SK-N-SH (cell line): ENCODE measurements at regions not wholly inside any gene's neighbourhood (a gene's known extent, or its start where the extent isn't known, plus 50 kb on each side); places are given as distances from the start of the nearest gene placed in this dataset.

Source experiments
- EP300 ChIP-seq, 2 experiments: IDR thresholded peaks; 2 replicates each; pipeline versions ENCODE4 v1.4.0 to v1.6.1; 2012; ENCODE audit warnings: borderline replicate concordance in 1 of 2, low read depth in 1 of 2, low read length in 1 of 2
- EZH2phosphoT487 ChIP-seq: fragments of 200-600 bp; sonication (generic); IDR thresholded peaks from 2 replicates; pipeline ENCODE4 v1.6.1; 2017; ENCODE audit warnings: low read depth, mixed run types, mild to moderate bottlenecking, antibody characterized with exemption, moderate library complexity, borderline replicate concordance
- RAD21 ChIP-seq: IDR thresholded peaks from 2 replicates; pipeline ENCODE4 v1.6.1; 2012; ENCODE audit warnings: mild to moderate bottlenecking, low read length
- TF ChIP-seq, protein P1 (sequence below): fragments of 200-600 bp; sonication (generic); IDR thresholded peaks from 2 replicates; pipeline ENCODE4 v1.6.1; 2017; ENCODE audit warnings: antibody characterized with exemption, mild to moderate bottlenecking, moderate library complexity
- TF ChIP-seq, protein P2 (sequence below): IDR thresholded peaks from 2 replicates; pipeline ENCODE4 v1.6.1; 2012; ENCODE audit warnings: mild to moderate bottlenecking, low read depth, low read length, moderate library complexity
- TF ChIP-seq, protein P3 (sequence below): IDR thresholded peaks from 2 replicates; pipeline ENCODE4 v1.4.0; 2012; ENCODE audit warnings: low read depth

DNA sequence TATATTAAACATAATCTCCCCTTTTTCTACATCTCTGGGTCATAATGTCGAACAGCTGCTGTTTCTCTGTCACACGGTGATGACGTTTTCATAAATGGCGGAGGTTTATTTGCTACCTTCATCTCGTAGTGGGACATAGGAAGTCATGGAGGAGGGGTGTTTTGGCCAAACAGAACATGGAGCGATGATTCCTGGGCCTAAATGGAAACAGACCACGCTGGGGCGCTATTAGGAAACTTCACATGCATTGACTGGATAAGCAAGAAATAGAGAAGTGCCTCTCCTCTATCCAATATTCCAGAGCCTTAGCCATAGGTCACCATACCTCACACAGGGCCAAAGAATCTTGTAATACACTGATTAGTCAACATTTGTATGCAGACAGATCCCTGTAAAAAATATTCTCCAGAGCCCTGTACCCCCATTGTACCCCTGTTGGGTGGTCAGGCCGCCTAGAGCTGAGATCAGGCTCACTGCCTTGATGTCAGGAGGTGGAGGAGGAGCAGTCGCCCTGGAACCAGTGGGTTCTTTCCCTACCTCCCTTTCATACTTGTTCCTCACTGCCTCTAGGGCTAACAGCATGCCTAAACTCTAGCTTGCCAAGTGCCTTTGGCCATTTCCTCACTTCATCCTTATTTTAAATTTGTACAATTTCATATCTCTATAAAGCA, 77.8 kb upstream of the SPIN1 start:
- TF ChIP-seq, protein P1, sequence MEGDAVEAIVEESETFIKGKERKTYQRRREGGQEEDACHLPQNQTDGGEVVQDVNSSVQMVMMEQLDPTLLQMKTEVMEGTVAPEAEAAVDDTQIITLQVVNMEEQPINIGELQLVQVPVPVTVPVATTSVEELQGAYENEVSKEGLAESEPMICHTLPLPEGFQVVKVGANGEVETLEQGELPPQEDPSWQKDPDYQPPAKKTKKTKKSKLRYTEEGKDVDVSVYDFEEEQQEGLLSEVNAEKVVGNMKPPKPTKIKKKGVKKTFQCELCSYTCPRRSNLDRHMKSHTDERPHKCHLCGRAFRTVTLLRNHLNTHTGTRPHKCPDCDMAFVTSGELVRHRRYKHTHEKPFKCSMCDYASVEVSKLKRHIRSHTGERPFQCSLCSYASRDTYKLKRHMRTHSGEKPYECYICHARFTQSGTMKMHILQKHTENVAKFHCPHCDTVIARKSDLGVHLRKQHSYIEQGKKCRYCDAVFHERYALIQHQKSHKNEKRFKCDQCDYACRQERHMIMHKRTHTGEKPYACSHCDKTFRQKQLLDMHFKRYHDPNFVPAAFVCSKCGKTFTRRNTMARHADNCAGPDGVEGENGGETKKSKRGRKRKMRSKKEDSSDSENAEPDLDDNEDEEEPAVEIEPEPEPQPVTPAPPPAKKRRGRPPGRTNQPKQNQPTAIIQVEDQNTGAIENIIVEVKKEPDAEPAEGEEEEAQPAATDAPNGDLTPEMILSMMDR, result no peak
- TF ChIP-seq, protein P2, sequence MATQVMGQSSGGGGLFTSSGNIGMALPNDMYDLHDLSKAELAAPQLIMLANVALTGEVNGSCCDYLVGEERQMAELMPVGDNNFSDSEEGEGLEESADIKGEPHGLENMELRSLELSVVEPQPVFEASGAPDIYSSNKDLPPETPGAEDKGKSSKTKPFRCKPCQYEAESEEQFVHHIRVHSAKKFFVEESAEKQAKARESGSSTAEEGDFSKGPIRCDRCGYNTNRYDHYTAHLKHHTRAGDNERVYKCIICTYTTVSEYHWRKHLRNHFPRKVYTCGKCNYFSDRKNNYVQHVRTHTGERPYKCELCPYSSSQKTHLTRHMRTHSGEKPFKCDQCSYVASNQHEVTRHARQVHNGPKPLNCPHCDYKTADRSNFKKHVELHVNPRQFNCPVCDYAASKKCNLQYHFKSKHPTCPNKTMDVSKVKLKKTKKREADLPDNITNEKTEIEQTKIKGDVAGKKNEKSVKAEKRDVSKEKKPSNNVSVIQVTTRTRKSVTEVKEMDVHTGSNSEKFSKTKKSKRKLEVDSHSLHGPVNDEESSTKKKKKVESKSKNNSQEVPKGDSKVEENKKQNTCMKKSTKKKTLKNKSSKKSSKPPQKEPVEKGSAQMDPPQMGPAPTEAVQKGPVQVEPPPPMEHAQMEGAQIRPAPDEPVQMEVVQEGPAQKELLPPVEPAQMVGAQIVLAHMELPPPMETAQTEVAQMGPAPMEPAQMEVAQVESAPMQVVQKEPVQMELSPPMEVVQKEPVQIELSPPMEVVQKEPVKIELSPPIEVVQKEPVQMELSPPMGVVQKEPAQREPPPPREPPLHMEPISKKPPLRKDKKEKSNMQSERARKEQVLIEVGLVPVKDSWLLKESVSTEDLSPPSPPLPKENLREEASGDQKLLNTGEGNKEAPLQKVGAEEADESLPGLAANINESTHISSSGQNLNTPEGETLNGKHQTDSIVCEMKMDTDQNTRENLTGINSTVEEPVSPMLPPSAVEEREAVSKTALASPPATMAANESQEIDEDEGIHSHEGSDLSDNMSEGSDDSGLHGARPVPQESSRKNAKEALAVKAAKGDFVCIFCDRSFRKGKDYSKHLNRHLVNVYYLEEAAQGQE, result no peak
- TF ChIP-seq EZH2phosphoT487 (no peak), RAD21 (no peak), EP300 (IDR thresholded peaks at IDR 0.05; ENCODE audit: borderline replicate concordance in 1 of 2, low read depth in 1 of 2, low read length in 1 of 2) (no peak)
- TF ChIP-seq, protein P3, sequence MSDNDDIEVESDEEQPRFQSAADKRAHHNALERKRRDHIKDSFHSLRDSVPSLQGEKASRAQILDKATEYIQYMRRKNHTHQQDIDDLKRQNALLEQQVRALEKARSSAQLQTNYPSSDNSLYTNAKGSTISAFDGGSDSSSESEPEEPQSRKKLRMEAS, result no peak
